ENCODE measurements at regions not wholly inside any gene's neighbourhood (a gene's known extent, or its start where the extent isn't known, plus 50 kb on each side); places are given as distances from the start of the nearest gene placed in this dataset.

GRCh38 chr11:29679996-29680395 lies 336.8 kb downstream of the KCNA4 start:
- ChIA-PET POLR2A (no interaction called here), CTCF (no interaction called here)
- H3K36me3 ChIP-seq (ENCODE audit: control insufficient read depth in 2 of 2, insufficient read depth in 1 of 2, low read length in 2 of 2) = no peaks in the 10 kb centered on the region
- no peak overlapping the region for H3K4me3 ChIP-seq (ENCODE audit: low read depth, low read length)
- H3K27ac ChIP-seq (ENCODE audit: extremely low read depth, low read depth, low read length) = no peak overlapping the region
- no peaks in the 10 kb centered on the region for H3K9me3 ChIP-seq (ENCODE audit: control insufficient read depth, insufficient read depth, low read depth, low read length)
- H3K4me1 ChIP-seq (ENCODE audit: control insufficient read depth, insufficient read depth, low read length) = no peaks in the 10 kb centered on the region
- TF ChIP-seq KLF9 (tag by site-specific recombination; IDR thresholded peaks at IDR 0.05; ENCODE audit: low read depth) = no peak

GRCh38 chr11:29676993-29677392 lies 339.8 kb downstream of the KCNA4 start:
- H3K9me3 ChIP-seq (ENCODE audit: control insufficient read depth, insufficient read depth, low read depth, low read length) = no peaks in the 10 kb centered on the region
- POLR2A ChIA-PET = no interaction called here
- H3K4me3 ChIP-seq (ENCODE audit: low read depth, low read length) = no peak overlapping the region
- TF ChIP-seq, protein P1, sequence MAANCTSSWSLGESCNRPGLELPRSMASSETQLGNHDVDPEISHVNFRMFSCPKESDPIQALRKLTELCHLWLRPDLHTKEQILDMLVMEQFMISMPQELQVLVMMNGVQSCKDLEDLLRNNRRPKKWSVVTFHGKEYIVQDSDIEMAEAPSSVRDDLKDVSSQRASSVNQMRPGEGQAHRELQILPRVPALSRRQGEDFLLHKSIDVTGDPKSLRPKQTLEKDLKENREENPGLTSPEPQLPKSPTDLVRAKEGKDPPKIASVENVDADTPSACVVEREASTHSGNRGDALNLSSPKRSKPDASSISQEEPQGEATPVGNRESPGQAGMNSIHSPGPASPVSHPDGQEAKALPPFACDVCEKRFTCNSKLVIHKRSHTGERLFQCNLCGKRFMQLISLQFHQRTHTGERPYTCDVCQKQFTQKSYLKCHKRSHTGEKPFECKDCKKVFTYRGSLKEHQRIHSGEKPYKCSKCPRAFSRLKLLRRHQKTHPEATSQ (tag by site-specific recombination; IDR thresholded peaks at IDR 0.05) = no peak
- no peak for TF ChIP-seq ZBTB49 (tag by site-specific recombination; IDR thresholded peaks at IDR 0.05; ENCODE audit: low read depth)
- TF ChIP-seq, protein P2, sequence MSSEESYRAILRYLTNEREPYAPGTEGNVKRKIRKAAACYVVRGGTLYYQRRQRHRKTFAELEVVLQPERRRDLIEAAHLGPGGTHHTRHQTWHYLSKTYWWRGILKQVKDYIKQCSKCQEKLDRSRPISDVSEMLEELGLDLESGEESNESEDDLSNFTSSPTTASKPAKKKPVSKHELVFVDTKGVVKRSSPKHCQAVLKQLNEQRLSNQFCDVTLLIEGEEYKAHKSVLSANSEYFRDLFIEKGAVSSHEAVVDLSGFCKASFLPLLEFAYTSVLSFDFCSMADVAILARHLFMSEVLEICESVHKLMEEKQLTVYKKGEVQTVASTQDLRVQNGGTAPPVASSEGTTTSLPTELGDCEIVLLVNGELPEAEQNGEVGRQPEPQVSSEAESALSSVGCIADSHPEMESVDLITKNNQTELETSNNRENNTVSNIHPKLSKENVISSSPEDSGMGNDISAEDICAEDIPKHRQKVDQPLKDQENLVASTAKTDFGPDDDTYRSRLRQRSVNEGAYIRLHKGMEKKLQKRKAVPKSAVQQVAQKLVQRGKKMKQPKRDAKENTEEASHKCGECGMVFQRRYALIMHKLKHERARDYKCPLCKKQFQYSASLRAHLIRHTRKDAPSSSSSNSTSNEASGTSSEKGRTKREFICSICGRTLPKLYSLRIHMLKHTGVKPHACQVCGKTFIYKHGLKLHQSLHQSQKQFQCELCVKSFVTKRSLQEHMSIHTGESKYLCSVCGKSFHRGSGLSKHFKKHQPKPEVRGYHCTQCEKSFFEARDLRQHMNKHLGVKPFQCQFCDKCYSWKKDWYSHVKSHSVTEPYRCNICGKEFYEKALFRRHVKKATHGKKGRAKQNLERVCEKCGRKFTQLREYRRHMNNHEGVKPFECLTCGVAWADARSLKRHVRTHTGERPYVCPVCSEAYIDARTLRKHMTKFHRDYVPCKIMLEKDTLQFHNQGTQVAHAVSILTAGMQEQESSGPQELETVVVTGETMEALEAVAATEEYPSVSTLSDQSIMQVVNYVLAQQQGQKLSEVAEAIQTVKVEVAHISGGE (tag by site-specific recombination; conservative IDR thresholded peaks at IDR 0.05; ENCODE audit: low read depth) = no peak
- TF ChIP-seq, protein P3, sequence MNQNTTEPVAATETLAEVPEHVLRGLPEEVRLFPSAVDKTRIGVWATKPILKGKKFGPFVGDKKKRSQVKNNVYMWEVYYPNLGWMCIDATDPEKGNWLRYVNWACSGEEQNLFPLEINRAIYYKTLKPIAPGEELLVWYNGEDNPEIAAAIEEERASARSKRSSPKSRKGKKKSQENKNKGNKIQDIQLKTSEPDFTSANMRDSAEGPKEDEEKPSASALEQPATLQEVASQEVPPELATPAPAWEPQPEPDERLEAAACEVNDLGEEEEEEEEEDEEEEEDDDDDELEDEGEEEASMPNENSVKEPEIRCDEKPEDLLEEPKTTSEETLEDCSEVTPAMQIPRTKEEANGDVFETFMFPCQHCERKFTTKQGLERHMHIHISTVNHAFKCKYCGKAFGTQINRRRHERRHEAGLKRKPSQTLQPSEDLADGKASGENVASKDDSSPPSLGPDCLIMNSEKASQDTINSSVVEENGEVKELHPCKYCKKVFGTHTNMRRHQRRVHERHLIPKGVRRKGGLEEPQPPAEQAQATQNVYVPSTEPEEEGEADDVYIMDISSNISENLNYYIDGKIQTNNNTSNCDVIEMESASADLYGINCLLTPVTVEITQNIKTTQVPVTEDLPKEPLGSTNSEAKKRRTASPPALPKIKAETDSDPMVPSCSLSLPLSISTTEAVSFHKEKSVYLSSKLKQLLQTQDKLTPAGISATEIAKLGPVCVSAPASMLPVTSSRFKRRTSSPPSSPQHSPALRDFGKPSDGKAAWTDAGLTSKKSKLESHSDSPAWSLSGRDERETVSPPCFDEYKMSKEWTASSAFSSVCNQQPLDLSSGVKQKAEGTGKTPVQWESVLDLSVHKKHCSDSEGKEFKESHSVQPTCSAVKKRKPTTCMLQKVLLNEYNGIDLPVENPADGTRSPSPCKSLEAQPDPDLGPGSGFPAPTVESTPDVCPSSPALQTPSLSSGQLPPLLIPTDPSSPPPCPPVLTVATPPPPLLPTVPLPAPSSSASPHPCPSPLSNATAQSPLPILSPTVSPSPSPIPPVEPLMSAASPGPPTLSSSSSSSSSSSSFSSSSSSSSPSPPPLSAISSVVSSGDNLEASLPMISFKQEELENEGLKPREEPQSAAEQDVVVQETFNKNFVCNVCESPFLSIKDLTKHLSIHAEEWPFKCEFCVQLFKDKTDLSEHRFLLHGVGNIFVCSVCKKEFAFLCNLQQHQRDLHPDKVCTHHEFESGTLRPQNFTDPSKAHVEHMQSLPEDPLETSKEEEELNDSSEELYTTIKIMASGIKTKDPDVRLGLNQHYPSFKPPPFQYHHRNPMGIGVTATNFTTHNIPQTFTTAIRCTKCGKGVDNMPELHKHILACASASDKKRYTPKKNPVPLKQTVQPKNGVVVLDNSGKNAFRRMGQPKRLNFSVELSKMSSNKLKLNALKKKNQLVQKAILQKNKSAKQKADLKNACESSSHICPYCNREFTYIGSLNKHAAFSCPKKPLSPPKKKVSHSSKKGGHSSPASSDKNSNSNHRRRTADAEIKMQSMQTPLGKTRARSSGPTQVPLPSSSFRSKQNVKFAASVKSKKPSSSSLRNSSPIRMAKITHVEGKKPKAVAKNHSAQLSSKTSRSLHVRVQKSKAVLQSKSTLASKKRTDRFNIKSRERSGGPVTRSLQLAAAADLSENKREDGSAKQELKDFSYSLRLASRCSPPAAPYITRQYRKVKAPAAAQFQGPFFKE (tag by site-specific recombination; IDR thresholded peaks at IDR 0.05; ENCODE audit: borderline replicate concordance) = no peak
- TF ChIP-seq, protein P4, sequence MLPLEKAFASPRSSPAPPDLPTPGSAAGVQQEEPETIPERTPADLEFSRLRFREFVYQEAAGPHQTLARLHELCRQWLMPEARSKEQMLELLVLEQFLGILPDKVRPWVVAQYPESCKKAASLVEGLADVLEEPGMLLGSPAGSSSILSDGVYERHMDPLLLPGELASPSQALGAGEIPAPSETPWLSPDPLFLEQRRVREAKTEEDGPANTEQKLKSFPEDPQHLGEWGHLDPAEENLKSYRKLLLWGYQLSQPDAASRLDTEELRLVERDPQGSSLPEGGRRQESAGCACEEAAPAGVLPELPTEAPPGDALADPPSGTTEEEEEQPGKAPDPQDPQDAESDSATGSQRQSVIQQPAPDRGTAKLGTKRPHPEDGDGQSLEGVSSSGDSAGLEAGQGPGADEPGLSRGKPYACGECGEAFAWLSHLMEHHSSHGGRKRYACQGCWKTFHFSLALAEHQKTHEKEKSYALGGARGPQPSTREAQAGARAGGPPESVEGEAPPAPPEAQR (tag by site-specific recombination; IDR thresholded peaks at IDR 0.05) = no peak
- no peak for TF ChIP-seq ZNF48 (tag by site-specific recombination; IDR thresholded peaks at IDR 0.05)
- no peak overlapping the region for H3K27ac ChIP-seq (ENCODE audit: extremely low read depth, low read depth, low read length)
- H3K4me1 ChIP-seq (ENCODE audit: control insufficient read depth, insufficient read depth, low read length) = no peaks in the 10 kb centered on the region
- H3K36me3 ChIP-seq (ENCODE audit: control insufficient read depth in 2 of 2, insufficient read depth in 1 of 2, low read length in 2 of 2) = no peaks in the 10 kb centered on the region
- CTCF ChIA-PET = no interaction called here
